Activated CD8-positive, alpha-beta memory T cell treated with anti-CD3 and anti-CD28 coated beads for 1 hour (primary cell): ENCODE measurements at regions not wholly inside any gene's neighbourhood (a gene's known extent, or its start where the extent isn't known, plus 50 kb on each side); places are given as distances from the start of the nearest gene placed in this dataset.

Source experiments
- DNase-seq, 2 donors: peaks; one replicate each; pipeline ENCODE4 v3.0.0-alpha.2; 2020; ENCODE audit warnings: low read depth in 1 of 2; ENCODE audit errors: extremely low read depth in 1 of 2

GRCh38 chr10:44064987-44065787, 319.7 kb downstream of the CXCL12 start:
- DNase-seq: no peak

GRCh38 chr10:44064317-44064716, 320.6 kb downstream of the CXCL12 start:
- no peak for DNase-seq

- no peak for DNase-seq
These were observed 321.2 kb downstream of the CXCL12 start for GRCh38 chr10:44063686-44064085.

GRCh38 chr10:44060719-44061118, 324.2 kb downstream of the CXCL12 start:
- DNase-seq: no peak

GRCh38 chr10:44060221-44060620, 324.7 kb downstream of the CXCL12 start:
- no peak for DNase-seq

- DNase-seq: no peak
These were observed 326.6 kb downstream of the CXCL12 start for GRCh38 chr10:44058259-44058658.

DNA sequence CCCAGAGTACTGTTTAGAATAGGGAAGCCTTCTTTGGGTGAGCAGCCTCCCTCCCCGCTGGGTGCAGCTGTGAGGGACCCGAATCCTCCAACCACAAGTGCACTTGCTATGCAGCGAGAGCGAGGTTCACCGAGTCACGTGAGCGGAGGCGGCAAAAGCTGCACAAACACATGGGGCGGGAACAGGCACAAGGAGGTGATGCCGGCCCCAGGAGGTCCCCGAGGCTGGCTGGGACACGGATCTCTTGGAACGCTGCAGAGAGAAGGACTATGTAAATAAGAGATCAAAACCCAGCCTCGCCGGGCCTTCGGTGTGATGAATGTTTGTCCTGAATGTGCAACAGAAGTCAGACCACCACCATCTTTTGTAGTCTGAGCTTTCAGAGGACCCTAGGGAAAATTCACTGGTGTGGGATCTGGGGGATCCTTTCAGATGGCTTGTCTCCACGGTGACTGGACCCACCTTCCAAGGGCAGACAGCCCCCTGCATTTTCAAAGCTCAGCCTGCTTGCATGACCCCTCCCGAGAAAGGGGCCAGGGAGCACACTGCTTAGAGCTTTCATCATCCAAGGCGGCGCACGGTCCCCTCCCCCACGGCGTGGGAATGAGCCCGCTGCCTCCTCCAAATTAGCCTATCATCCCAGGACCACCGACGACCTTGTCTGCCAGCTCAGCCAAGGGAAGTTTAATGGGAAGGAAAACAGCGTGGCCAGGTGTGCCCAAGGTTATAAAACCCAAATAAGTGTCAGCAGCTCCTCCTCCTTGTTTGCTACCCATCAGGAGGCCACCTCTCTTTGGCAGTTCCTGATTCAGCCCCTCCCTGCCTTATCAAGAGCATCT, 327.7 kb downstream of the CXCL12 start:
- DNase-seq: no peak

- no peak for DNase-seq
These were observed 328.7 kb downstream of the CXCL12 start for GRCh38 chr10:44056206-44056605.

- no peak for DNase-seq
These were observed 330.9 kb downstream of the CXCL12 start for GRCh38 chr10:44054046-44054445.

- no peak for DNase-seq
These were observed 331.5 kb downstream of the CXCL12 start for GRCh38 chr10:44053391-44053790.

GRCh38 chr10:44051584-44052385, 333.1 kb downstream of the CXCL12 start:
- no peak for DNase-seq

GRCh38 chr10:44051091-44051490, 333.8 kb downstream of the CXCL12 start:
- no peak for DNase-seq

DNA sequence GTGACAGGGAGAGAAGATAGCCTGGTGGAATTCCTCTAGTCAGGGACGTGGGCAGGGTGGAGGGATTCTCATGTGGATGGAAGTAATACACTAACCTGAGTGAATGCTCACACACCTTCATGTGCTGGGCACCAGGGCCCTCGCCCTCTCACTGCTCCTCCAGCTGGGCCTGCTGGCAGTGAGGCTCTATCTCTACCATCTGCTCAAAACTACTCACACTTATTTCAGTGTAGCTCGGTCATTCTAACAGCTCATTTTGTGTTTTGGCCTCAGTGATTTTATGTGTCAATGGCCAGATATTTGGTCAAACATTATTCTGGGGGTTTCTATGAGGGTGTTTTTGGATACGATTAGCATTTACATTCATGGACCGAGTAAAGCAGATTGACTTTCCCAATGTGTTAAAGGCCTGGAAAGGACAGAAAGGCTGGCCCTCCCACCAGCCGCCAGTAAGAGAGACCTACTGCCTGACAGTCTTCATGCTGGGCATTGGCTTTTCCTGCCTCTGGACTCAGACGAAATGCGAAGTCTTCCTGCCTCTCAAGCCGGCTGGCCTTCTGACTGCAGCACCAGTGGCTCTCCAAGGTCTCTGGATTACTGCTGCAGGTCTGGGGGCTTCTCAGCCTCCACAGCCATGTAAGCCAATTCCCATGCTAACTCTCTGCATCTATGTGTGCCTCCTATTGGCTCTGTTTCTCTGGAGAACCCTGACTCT, 335.4 kb downstream of the CXCL12 start:
- DNase-seq: no peak

DNA sequence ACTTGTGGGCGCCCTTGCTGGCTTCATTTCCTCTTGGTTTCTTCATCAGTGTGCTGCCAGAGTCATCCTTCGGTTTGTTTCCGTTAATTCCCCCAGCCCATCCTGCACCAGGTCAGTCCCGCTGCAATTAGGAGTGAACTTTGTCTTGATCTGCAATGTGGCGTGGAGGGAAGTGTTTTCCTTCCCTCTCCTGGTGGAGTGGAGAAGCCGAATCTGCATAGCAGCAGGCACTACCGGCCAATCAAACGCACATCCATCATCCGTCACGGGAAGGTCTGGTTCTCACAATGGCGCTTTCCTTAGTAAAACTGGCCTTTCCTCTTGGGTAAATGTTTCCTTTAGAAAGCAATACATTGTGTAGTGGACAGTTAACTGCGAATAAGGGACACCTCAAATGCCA, 337.5 kb downstream of the CXCL12 start:
- no peak for DNase-seq

GRCh38 chr10:44046605-44047004, 338.3 kb downstream of the CXCL12 start:
- no peak for DNase-seq

DNA sequence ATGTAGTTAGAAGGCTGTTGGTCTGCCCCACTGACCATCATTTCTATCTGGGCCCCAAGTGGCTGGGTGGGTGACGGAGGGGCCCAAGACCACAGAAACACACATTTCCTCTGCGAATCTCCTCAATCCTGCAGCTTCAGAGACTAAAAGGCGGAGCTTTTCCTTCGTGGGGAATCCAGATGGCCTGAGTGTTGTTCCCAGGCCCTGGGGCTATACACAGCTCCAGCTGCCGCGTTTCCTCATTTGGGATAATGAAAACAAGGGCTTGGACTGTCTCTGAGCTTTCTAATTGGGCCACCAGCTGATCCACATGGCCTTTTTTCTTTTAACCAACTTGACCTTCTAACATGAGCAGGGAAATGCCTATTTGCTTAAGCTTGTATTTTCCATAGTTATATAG, 339.9 kb downstream of the CXCL12 start:
- no peak for DNase-seq

- no peak for DNase-seq
These were observed 340.3 kb downstream of the CXCL12 start for GRCh38 chr10:44044549-44044948.

- no peak for DNase-seq
These were observed 341.1 kb downstream of the CXCL12 start for GRCh38 chr10:44043646-44044375.

DNA sequence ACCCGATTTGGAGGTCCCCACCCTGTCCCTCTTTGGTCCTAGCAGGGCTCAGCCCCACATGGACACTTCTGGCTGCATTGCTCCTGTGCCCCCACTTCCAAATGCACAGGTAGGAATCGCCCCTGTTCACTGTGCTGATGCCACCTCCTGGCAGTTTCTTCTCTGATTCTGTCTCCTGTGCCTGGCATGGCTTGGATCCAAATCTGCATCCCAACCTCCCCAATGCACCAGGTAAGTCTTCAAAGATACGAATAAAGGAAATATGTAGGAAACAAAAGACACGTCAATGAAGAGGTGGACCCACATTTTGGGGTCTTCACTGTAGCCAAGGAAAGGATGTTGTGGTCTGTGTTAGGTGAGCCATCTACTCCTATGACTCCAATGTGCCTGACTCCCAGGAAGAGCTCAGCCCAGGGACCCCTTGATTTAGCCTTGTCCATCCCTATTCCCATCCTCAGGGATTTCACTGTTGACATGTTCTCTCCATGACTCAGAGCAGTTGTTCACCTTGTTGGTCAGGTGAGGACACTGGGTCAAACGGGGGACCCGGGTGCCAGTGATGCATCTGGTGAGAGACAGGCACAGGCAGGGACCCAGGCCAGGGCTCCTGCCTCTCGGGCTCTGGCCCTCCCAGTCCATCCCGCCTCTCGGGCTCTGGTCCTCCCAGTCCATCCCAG, 341.8 kb downstream of the CXCL12 start:
- no peak for DNase-seq
